ENCODE measurements at regions not wholly inside any gene's neighbourhood (a gene's known extent, or its start where the extent isn't known, plus 50 kb on each side); places are given as distances from the start of the nearest gene placed in this dataset.

- H3K4me3 ChIP-seq (ENCODE audit: control insufficient read depth, low read depth, low read length) = no peak overlapping the region
- DNase-seq (ENCODE audit: low read depth) = no peak
- TF ChIP-seq, protein P1, sequence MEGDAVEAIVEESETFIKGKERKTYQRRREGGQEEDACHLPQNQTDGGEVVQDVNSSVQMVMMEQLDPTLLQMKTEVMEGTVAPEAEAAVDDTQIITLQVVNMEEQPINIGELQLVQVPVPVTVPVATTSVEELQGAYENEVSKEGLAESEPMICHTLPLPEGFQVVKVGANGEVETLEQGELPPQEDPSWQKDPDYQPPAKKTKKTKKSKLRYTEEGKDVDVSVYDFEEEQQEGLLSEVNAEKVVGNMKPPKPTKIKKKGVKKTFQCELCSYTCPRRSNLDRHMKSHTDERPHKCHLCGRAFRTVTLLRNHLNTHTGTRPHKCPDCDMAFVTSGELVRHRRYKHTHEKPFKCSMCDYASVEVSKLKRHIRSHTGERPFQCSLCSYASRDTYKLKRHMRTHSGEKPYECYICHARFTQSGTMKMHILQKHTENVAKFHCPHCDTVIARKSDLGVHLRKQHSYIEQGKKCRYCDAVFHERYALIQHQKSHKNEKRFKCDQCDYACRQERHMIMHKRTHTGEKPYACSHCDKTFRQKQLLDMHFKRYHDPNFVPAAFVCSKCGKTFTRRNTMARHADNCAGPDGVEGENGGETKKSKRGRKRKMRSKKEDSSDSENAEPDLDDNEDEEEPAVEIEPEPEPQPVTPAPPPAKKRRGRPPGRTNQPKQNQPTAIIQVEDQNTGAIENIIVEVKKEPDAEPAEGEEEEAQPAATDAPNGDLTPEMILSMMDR (IDR thresholded peaks at IDR 0.05; ENCODE audit: control insufficient read depth, insufficient read depth, low read depth, low read length, missing control alignments) = no peak
Measured at GRCh38 chr4:56739066-56739777, 58.1 kb upstream of the HOPX start.

DNA sequence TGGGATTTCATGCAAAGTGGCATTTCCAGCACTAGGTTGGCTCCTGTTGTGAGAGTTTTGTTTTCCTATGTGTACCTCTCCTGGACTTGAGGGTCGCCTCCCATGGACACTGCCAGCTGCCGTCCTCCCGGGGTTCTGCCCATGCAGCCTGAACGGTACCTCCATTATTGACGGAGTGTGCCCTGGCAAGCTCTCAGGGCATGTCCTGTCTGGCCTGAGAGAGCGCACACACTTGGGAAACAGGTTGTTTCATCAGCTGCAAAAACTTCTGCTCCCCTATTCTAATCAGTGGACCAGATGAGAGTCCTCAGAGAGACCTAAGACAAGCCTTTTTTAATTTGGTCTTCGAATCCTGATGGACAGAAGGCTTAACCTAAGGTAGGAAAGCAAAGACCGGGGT, 56.6 kb upstream of the HOPX start:
- TF ChIP-seq, protein P1 (IDR thresholded peaks at IDR 0.05; ENCODE audit: control insufficient read depth, insufficient read depth, low read depth, low read length, missing control alignments) = no peak
- no peak for DNase-seq (ENCODE audit: low read depth)
- no peak overlapping the region for H3K4me3 ChIP-seq (ENCODE audit: control insufficient read depth, low read depth, low read length)

- H3K4me3 ChIP-seq (ENCODE audit: control insufficient read depth, low read depth, low read length) = no peak overlapping the region
- TF ChIP-seq, protein P1 (IDR thresholded peaks at IDR 0.05; ENCODE audit: control insufficient read depth, insufficient read depth, low read depth, low read length, missing control alignments) = no peak
- DNase-seq (ENCODE audit: low read depth) = no peak
Measured at GRCh38 chr4:56733352-56733751, 52.3 kb upstream of the HOPX start.

- DNase-seq (ENCODE audit: low read depth) = no peak
- H3K4me3 ChIP-seq (ENCODE audit: control insufficient read depth, low read depth, low read length) = no peak overlapping the region
- TF ChIP-seq, protein P1 (IDR thresholded peaks at IDR 0.05; ENCODE audit: control insufficient read depth, insufficient read depth, low read depth, low read length, missing control alignments) = no peak
Measured at GRCh38 chr4:56732301-56732700, 51.2 kb upstream of the HOPX start.

- DNase-seq (ENCODE audit: low read depth) = no peak
- TF ChIP-seq, protein P1 (IDR thresholded peaks at IDR 0.05; ENCODE audit: control insufficient read depth, insufficient read depth, low read depth, low read length, missing control alignments) = no peak
Measured at GRCh38 chr4:56731857-56732256, 50.8 kb upstream of the HOPX start.

More at GRCh38 chr4:56731857-56732256, 50.8 kb upstream of the HOPX start:
- no peak overlapping the region for H3K4me3 ChIP-seq (ENCODE audit: control insufficient read depth, low read depth, low read length)
